ENCODE measurements at regions not wholly inside any gene's neighbourhood (a gene's known extent, or its start where the extent isn't known, plus 50 kb on each side); places are given as distances from the start of the nearest gene placed in this dataset.

DNA sequence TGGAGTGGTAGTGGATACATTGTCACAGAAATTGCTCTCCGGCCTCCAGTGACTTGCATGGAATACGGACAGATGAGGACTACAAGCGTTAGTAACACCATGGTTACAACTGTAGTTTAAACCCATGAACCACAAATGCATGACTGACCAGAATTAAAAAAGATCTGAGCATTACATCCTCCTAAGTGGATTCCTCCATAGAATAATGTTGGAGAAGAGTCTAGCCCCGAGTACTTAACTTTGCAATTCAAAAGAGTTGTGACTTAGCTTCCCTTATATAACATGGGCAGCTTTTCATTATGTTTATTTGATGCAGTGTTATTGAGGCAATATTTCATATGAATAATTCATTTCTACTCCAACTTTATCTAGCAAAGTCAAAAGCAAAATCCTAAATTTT is 457.2 kb upstream of the TMPO start:
- H3K9me3 ChIP-seq (ENCODE audit: control insufficient read depth, insufficient read depth, low read length) = no peaks in the 10 kb centered on the region
- H3K4me3 ChIP-seq (ENCODE audit: low read depth, low read length) = no peak overlapping the region
- H3K9ac ChIP-seq (ENCODE audit: low read depth, low read length) = no peak overlapping the region
- no peaks in the 10 kb centered on the region for H3K27me3 ChIP-seq (ENCODE audit: control insufficient read depth, insufficient read depth, low read length)
- no peaks in the 10 kb centered on the region for H3K36me3 ChIP-seq (ENCODE audit: control insufficient read depth, insufficient read depth, low read length)
- no peak overlapping the region for H3K27ac ChIP-seq (ENCODE audit: low read depth, low read length)
- peaks cover 9% of the 10 kb centered on the region for H3K4me1 ChIP-seq (ENCODE audit: control insufficient read depth, insufficient read depth, low read length)

DNA sequence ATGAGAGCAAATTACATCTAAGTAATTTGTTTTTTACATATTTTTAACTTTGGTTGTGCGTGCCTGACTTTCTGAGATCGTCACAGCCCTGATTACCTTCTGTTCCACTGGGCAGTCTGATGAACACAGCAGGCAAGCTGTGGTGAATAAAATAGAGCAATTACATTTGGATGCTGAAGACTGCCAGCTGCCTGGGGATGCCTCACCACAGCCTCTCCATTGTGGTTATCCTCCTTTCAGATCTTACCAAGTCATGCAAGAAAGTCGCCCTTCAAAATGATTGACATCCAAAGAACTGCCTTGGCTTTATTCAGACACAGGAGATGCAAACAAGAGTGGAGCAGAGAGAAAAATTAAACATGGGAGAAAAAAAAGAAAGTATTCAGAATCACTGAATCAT is 456.6 kb upstream of the TMPO start:
- Histone ChIP-seq H3K9me3 (ENCODE audit: control insufficient read depth, insufficient read depth, low read length) (no peaks in the 10 kb centered on the region), H3K27ac (ENCODE audit: low read depth, low read length) (no peak overlapping the region), H3K4me3 (ENCODE audit: low read depth, low read length) (no peak overlapping the region), H3K4me1 (ENCODE audit: control insufficient read depth, insufficient read depth, low read length) (peaks cover 9% of the 10 kb centered on the region), H3K27me3 (ENCODE audit: control insufficient read depth, insufficient read depth, low read length) (no peaks in the 10 kb centered on the region), H3K9ac (ENCODE audit: low read depth, low read length) (no peak overlapping the region), H3K36me3 (ENCODE audit: control insufficient read depth, insufficient read depth, low read length) (no peaks in the 10 kb centered on the region)

DNA sequence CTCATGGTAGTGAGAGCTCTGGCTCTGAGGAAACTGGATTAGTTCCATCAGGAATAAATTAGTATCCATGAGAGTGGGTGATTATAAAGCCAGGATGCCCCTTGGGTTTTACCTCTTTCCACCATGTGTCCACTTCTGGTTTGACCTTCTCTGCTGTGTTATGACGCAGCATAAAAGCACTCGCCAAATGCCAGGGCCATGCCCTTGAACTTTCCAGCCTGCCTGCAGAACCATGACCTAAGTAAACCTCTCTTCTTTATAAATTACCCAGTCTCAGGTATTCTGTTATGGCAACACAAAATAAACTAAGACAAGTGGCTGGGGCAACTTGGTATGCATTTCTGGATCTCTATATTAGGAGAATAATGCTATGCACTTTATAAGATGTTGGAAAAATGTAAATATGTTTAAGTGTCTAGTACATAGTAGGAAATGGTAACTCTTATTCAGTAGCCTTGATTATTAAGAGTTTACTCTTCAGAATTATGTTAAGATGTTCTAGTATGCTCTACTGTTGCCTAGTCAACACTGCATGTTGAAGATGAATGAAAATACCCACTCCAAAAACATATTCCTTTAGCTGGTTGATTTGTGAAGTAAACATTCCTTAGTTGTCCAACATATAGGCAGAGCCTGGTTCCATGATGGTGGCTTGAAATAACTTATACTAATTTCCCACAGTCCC is 455.6 kb upstream of the TMPO start:
- H3K4me1 ChIP-seq (ENCODE audit: control insufficient read depth, insufficient read depth, low read length) = peaks cover 9% of the 10 kb centered on the region
- no peak overlapping the region for H3K4me3 ChIP-seq (ENCODE audit: low read depth, low read length)
- H3K9me3 ChIP-seq (ENCODE audit: control insufficient read depth, insufficient read depth, low read length) = no peaks in the 10 kb centered on the region
- H3K36me3 ChIP-seq (ENCODE audit: control insufficient read depth, insufficient read depth, low read length) = no peaks in the 10 kb centered on the region
- no peaks in the 10 kb centered on the region for H3K27me3 ChIP-seq (ENCODE audit: control insufficient read depth, insufficient read depth, low read length)
- no peak overlapping the region for H3K9ac ChIP-seq (ENCODE audit: low read depth, low read length)
- no peak overlapping the region for H3K27ac ChIP-seq (ENCODE audit: low read depth, low read length)

DNA sequence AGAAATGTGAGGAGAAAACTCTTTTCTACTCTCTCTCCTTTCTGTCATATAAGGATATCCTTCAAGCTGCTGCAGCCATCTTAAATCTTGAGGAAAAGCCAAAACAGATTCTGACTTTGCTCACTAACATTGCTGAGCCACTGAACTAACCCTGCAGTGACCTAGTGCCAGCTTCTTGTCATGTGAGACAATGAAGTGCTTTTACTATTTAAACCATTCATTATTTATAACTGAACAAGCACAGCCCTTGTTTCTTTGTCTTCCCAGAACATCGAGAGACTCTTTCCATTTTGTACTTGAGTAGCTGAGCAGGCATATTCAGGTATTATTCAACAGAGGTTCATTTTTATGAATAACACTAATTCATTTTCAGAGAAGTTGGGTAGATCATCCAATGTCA is 455.0 kb upstream of the TMPO start:
- H3K4me1 ChIP-seq (ENCODE audit: control insufficient read depth, insufficient read depth, low read length) = peaks cover 9% of the 10 kb centered on the region
- H3K4me3 ChIP-seq (ENCODE audit: low read depth, low read length) = no peak overlapping the region
- H3K27me3 ChIP-seq (ENCODE audit: control insufficient read depth, insufficient read depth, low read length) = no peaks in the 10 kb centered on the region
- no peak overlapping the region for H3K9ac ChIP-seq (ENCODE audit: low read depth, low read length)
- H3K36me3 ChIP-seq (ENCODE audit: control insufficient read depth, insufficient read depth, low read length) = no peaks in the 10 kb centered on the region
- H3K27ac ChIP-seq (ENCODE audit: low read depth, low read length) = no peak overlapping the region
- H3K9me3 ChIP-seq (ENCODE audit: control insufficient read depth, insufficient read depth, low read length) = no peaks in the 10 kb centered on the region

DNA sequence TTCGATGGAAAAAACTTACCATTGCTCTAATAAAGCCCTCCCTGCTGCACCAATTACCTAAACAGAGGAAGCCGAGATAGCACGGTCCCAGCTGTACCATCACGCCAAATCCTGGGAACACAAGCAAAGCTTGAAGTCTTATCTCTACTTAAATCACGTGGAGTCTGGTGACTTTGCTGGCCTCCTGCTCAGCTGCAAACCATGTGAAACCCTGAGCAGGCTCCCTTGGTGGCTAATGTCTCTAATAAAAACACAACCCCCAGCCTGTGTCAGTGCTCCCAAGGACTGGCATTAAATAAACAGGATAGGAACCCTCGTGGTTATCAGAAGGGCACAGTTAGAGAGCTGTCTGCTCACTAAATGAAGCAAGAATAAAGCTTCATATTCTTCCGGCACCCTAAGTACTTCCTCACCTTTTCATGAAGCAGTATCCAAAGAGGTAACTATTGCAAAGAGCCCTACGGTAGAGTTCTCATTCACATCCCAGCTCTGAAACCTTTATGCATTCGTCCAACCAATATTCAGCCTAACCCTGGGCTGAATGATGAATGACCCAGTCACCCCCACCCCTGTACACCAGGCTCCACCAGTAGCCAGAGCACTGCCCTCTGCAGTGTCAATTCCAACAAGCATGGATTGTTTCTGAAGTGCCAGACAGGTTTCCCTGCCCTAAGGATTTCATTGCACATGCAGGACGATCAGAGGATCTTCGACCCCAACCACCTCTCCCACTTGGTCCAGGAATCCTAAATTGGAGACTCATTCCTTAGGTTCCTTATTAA is 452.7 kb upstream of the TMPO start:
- H3K4me1 ChIP-seq (ENCODE audit: control insufficient read depth, insufficient read depth, low read length) = peaks cover 1% of the 10 kb centered on the region
- no peaks in the 10 kb centered on the region for H3K9me3 ChIP-seq (ENCODE audit: control insufficient read depth, insufficient read depth, low read length)
- H3K27me3 ChIP-seq (ENCODE audit: control insufficient read depth, insufficient read depth, low read length) = no peaks in the 10 kb centered on the region
- H3K4me3 ChIP-seq (ENCODE audit: low read depth, low read length) = no peak overlapping the region
- H3K9ac ChIP-seq (ENCODE audit: low read depth, low read length) = no peak overlapping the region
- no peaks in the 10 kb centered on the region for H3K36me3 ChIP-seq (ENCODE audit: control insufficient read depth, insufficient read depth, low read length)
- H3K27ac ChIP-seq (ENCODE audit: low read depth, low read length) = no peak overlapping the region

DNA sequence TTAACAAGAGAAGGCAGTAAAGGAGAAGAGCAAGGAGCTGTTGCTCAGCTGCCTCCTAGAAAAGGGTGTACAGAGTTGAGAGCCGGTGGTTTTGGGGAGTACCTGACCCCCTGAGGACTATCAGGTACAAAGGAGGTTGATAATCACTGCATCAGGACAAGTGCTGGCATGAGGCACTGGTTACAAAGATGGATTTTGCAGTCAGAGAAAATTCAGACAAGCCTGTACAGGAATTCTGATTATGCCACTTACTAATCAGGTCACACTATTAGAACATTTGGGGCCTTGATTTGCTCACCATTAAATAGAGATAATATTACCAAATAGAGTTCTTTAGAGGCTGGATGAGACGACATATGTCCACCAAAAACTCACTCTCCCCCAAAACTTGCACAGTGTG is 450.9 kb upstream of the TMPO start:
- Histone ChIP-seq H3K4me1 (ENCODE audit: control insufficient read depth, insufficient read depth, low read length) (no peaks in the 10 kb centered on the region), H3K27ac (ENCODE audit: low read depth, low read length) (no peak overlapping the region)

DNA sequence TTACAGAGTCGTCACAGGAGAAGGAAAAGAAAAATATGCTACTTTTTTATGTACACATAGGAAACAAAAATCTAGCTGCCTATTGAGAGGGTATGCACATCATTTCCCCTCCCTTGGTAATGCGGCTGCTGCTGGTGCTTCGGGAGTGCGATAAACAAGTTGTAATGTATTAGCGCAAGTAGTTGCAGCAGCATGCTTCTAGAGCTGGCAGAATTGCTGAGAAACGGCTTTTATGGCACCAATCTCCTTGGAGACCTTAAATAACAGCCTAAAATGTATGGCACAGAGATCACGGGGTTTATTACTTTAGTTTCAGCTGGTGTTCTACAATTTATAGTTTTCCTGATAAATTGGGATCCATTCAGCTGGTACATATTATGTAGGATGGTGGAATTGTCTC is 447.6 kb upstream of the TMPO start:
- no peaks in the 10 kb centered on the region for H3K4me1 ChIP-seq (ENCODE audit: control insufficient read depth, insufficient read depth, low read length)
- no peaks in the 10 kb centered on the region for H3K36me3 ChIP-seq (ENCODE audit: control insufficient read depth, insufficient read depth, low read length)
- no peaks in the 10 kb centered on the region for H3K27me3 ChIP-seq (ENCODE audit: control insufficient read depth, insufficient read depth, low read length)
- H3K27ac ChIP-seq (ENCODE audit: low read depth, low read length) = no peak overlapping the region
- H3K9me3 ChIP-seq (ENCODE audit: control insufficient read depth, insufficient read depth, low read length) = no peaks in the 10 kb centered on the region
- no peak overlapping the region for H3K9ac ChIP-seq (ENCODE audit: low read depth, low read length)
- no peak overlapping the region for H3K4me3 ChIP-seq (ENCODE audit: low read depth, low read length)

More for the DNA sequence above, 450.9 kb upstream of the TMPO start:
- no peaks in the 10 kb centered on the region for H3K36me3 ChIP-seq (ENCODE audit: control insufficient read depth, insufficient read depth, low read length)
- H3K27me3 ChIP-seq (ENCODE audit: control insufficient read depth, insufficient read depth, low read length) = no peaks in the 10 kb centered on the region
- no peaks in the 10 kb centered on the region for H3K9me3 ChIP-seq (ENCODE audit: control insufficient read depth, insufficient read depth, low read length)
- no peak overlapping the region for H3K4me3 ChIP-seq (ENCODE audit: low read depth, low read length)
- H3K9ac ChIP-seq (ENCODE audit: low read depth, low read length) = no peak overlapping the region

DNA sequence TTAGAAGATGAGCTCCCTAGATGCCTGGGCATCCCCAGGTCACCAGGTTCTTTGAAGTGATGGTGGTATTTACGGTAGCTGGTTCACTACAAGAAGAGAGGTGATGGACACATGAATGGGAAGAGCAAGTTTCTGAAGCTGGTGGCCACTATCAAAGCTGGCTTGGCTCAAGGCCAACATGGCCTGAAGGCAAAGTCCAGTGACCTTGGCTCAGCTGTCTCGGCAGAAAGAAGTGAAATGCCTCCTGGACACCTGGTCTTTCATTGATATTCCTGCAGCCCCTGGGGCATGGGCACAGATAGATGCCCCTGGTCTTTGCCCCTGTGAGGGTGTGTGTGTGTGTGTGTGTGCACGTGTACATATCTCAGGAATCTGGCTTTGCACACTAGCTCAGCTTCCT is 441.8 kb upstream of the TMPO start:
- no peak overlapping the region for H3K4me3 ChIP-seq (ENCODE audit: low read depth, low read length)
- H3K27me3 ChIP-seq (ENCODE audit: control insufficient read depth, insufficient read depth, low read length) = no peaks in the 10 kb centered on the region
- H3K9me3 ChIP-seq (ENCODE audit: control insufficient read depth, insufficient read depth, low read length) = no peaks in the 10 kb centered on the region
- no peaks in the 10 kb centered on the region for H3K4me1 ChIP-seq (ENCODE audit: control insufficient read depth, insufficient read depth, low read length)
- H3K9ac ChIP-seq (ENCODE audit: low read depth, low read length) = no peak overlapping the region
- no peak overlapping the region for H3K27ac ChIP-seq (ENCODE audit: low read depth, low read length)
- no peaks in the 10 kb centered on the region for H3K36me3 ChIP-seq (ENCODE audit: control insufficient read depth, insufficient read depth, low read length)

DNA sequence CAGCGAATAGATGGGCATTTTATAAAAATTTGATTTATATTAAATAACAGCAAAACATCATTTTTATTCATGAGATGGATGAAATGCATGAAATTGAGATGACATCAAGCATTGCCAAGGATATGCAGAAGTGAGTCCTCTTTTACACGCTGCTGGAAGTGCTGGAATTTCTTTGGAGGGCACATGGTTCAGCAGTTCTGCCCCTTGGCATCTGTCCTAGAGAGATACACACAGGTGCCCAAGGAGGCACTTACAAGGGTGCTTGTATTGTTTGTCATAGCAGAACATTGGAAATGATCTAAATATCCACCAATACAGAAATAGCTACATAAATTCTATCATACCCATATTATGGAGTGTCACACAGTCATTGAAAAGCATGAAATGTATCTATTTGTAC is 441.1 kb upstream of the TMPO start:
- Histone ChIP-seq H3K4me3 (ENCODE audit: low read depth, low read length) (no peak overlapping the region), H3K9me3 (ENCODE audit: control insufficient read depth, insufficient read depth, low read length) (no peaks in the 10 kb centered on the region), H3K27ac (ENCODE audit: low read depth, low read length) (no peak overlapping the region), H3K36me3 (ENCODE audit: control insufficient read depth, insufficient read depth, low read length) (no peaks in the 10 kb centered on the region), H3K4me1 (ENCODE audit: control insufficient read depth, insufficient read depth, low read length) (no peaks in the 10 kb centered on the region), H3K9ac (ENCODE audit: low read depth, low read length) (no peak overlapping the region), H3K27me3 (ENCODE audit: control insufficient read depth, insufficient read depth, low read length) (no peaks in the 10 kb centered on the region)

DNA sequence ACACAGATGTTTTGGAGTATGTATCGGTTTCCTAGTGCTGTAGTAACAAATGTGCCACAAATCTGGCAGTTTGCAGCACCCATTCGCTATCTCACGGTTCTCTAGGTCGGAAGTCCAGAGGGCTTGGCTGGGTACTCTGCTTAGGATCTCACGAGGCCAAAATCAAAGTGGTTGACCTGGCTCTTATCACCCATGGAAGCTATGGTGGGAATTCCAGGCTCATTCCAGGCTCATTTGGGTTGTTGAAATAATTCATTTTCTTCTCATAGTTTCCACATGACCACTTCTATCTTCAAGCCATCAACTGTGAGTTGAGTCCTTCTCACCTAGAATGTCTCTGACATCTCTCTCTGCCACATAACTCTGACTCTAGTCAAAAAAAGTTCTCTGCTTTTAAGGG is 431.0 kb upstream of the TMPO start:
- no peaks in the 10 kb centered on the region for H3K36me3 ChIP-seq (ENCODE audit: control insufficient read depth, insufficient read depth, low read length)
- peaks cover 7% of the 10 kb centered on the region; the same call in 1 of the 2 replicates for H3K4me1 ChIP-seq (ENCODE audit: control insufficient read depth, insufficient read depth, low read length)
- no peak overlapping the region for H3K27ac ChIP-seq (ENCODE audit: low read depth, low read length)
- H3K9me3 ChIP-seq (ENCODE audit: control insufficient read depth, insufficient read depth, low read length) = no peaks in the 10 kb centered on the region
- no peak overlapping the region for H3K9ac ChIP-seq (ENCODE audit: low read depth, low read length)
- no peak overlapping the region for H3K4me3 ChIP-seq (ENCODE audit: low read depth, low read length)
- no peaks in the 10 kb centered on the region for H3K27me3 ChIP-seq (ENCODE audit: control insufficient read depth, insufficient read depth, low read length)

DNA sequence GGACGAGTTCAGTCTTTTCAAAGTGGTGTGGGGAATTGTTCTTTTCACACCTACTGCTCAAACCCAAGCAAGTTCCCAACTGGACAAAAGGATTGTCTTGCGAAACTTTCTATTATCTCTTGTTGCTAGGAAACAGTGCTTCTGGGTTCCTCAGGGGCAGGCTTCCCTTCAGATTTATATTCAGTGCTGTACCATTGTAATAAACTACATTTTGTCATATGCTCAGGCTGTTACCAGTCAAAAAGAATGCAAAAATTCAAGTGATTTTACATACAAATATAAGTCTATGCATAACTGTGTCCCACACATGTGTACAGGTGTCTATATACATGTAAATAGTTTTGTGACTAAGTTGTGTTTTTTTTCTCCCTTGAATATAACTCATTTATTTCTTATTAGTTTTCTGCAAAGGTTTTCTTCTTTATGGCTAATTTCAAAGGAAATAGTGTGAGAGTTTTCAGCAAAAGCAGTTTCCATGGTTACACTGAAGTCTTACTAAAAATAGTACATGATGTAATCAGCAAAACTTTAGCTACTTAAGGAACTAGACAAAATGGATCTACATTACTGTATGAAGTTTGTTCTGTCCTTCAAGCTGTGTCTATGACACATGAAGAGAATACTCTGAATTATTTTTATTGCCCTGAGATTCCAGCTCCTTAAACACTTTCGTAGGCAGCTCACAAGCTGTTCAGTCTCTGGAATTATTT is 430.2 kb upstream of the TMPO start:
- Histone ChIP-seq H3K27ac (ENCODE audit: low read depth, low read length) (no peak overlapping the region), H3K27me3 (ENCODE audit: control insufficient read depth, insufficient read depth, low read length) (no peaks in the 10 kb centered on the region), H3K4me1 (ENCODE audit: control insufficient read depth, insufficient read depth, low read length) (peaks cover 7% of the 10 kb centered on the region; the same call in 1 of the 2 replicates), H3K9me3 (ENCODE audit: control insufficient read depth, insufficient read depth, low read length) (no peaks in the 10 kb centered on the region), H3K4me3 (ENCODE audit: low read depth, low read length) (no peak overlapping the region), H3K9ac (ENCODE audit: low read depth, low read length) (no peak overlapping the region), H3K36me3 (ENCODE audit: control insufficient read depth, insufficient read depth, low read length) (no peaks in the 10 kb centered on the region)

Measured in HUES48 (cell line).